ENCODE measurements at regions not wholly inside any gene's neighbourhood (a gene's known extent, or its start where the extent isn't known, plus 50 kb on each side); places are given as distances from the start of the nearest gene placed in this dataset.

DNA sequence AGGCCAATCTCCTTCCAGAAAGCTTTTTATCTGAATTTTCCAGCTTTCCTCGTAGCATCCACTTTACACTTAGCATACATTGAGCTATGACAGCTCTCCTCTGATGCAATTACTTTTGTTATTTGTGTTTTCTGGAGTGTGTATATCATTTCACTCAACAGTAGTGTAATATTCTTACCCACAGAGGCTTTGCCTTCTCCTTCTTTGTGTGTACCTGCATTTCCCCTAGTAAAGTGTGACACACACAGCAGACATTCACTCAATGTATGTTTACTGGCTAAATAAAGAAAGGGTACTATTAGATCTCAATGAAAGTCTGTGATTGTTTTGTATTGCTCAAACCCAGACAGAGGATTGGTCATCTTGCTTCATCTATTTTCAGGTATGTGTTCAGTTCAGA is 193.7 kb upstream of the MEX3C start:
- TF ChIP-seq, protein P1, sequence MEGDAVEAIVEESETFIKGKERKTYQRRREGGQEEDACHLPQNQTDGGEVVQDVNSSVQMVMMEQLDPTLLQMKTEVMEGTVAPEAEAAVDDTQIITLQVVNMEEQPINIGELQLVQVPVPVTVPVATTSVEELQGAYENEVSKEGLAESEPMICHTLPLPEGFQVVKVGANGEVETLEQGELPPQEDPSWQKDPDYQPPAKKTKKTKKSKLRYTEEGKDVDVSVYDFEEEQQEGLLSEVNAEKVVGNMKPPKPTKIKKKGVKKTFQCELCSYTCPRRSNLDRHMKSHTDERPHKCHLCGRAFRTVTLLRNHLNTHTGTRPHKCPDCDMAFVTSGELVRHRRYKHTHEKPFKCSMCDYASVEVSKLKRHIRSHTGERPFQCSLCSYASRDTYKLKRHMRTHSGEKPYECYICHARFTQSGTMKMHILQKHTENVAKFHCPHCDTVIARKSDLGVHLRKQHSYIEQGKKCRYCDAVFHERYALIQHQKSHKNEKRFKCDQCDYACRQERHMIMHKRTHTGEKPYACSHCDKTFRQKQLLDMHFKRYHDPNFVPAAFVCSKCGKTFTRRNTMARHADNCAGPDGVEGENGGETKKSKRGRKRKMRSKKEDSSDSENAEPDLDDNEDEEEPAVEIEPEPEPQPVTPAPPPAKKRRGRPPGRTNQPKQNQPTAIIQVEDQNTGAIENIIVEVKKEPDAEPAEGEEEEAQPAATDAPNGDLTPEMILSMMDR (IDR thresholded peaks at IDR 0.05) = no peak
- no peak for TF ChIP-seq POLR2A (IDR thresholded peaks at IDR 0.05)

Measured in heart left ventricle (tissue), 13 donors.